SK-N-SH (cell line): ENCODE measurements at regions not wholly inside any gene's neighbourhood (a gene's known extent, or its start where the extent isn't known, plus 50 kb on each side); places are given as distances from the start of the nearest gene placed in this dataset.

Experiments
- CTCF ChIA-PET: fragments of 300-600, 350-600 bp; formaldehyde crosslinking; extraction: SDS; loops from one replicate; lab custom pipeline; 2021; lab: Yijun Ruan, JAX
- POLR2A ChIA-PET: fragments of 350-600 bp; sonication (Branson Sonifier 250); formaldehyde crosslinking; extraction: SDS; loops from one replicate; lab custom pipeline; 2020; ENCODE audit warnings: antibody characterized with exemption, inconsistent platforms; lab: Yijun Ruan, JAX
- DNase-seq: peaks from one replicate; pipeline ENCODE4 v3.0.0; 2012
- H2AFZ ChIP-seq: fragments of 200-600 bp; sonication (generic); 2 replicates; pipeline ENCODE4 v1.8.1; 2016; ENCODE audit warnings: antibody characterized with exemption, mild to moderate bottlenecking, low read depth
- H3F3A ChIP-seq: fragments of 200-600 bp; sonication (generic); replicated peaks from 2 replicates; pipeline ENCODE3; 2016; ENCODE audit warnings: antibody characterized with exemption, mild to moderate bottlenecking; ENCODE audit not compliant: insufficient read depth
- H3K27ac ChIP-seq, 2 experiments: fragments of 200-500 bp in 1 of 2; fragments of 200-600 bp in 1 of 2; sonication (Bioruptor generic) in 1 of 2; sonication (generic), shearing (Covaris generic) in 1 of 2; 2 replicates each; pipeline versions ENCODE4 v1.5.1 to v1.6.1; 2014 to 2016; ENCODE audit warnings: low read depth in 2 of 2, inconsistent platforms in 1 of 2, low read length in 1 of 2, mild to moderate bottlenecking in 1 of 2, mixed read lengths in 1 of 2
- H3K27me3 ChIP-seq: fragments of 200-600 bp; sonication (generic), shearing (Covaris generic); 2 replicates; pipeline ENCODE4 v1.6.1; 2016; ENCODE audit warnings: mixed run types; ENCODE audit not compliant: insufficient read depth
- H3K36me3 ChIP-seq, 2 experiments: fragments of 200-500 bp in 1 of 2; fragments of 200-600 bp in 1 of 2; sonication (Bioruptor generic) in 1 of 2; sonication (generic) in 1 of 2; replicated peaks in 1 of 2; 2 replicates each; pipeline versions ENCODE3 to v1.5.1; 2014 to 2016; ENCODE audit warnings: low read length in 1 of 2, mild to moderate bottlenecking in 1 of 2; ENCODE audit not compliant: insufficient read depth in 2 of 2, control insufficient read depth in 1 of 2
- H3K4me1 ChIP-seq, 2 experiments: fragments of 200-500 bp in 1 of 2; fragments of 200-600 bp in 1 of 2; sonication (Bioruptor generic) in 1 of 2; sonication (generic), shearing (Covaris generic) in 1 of 2; 2 replicates each; pipeline versions ENCODE4 v1.5.1 to v1.6.1; 2014 to 2016; ENCODE audit warnings: low read depth in 1 of 2, low read length in 1 of 2, mixed run types in 1 of 2; ENCODE audit not compliant: insufficient read depth in 2 of 2, control insufficient read depth in 1 of 2
- H3K4me2 ChIP-seq: fragments of 200-600 bp; sonication (generic), shearing (Covaris generic); 2 replicates; pipeline ENCODE4 v1.6.1; 2017; ENCODE audit warnings: mixed run types
- H3K4me3 ChIP-seq, 2 experiments: fragments of 200-500 bp in 1 of 2; fragments of 200-600 bp in 1 of 2; sonication (Bioruptor generic) in 1 of 2; sonication (generic), shearing (Covaris generic) in 1 of 2; 2 replicates each; pipeline versions ENCODE4 v1.5.1 to v1.8.1; 2014 to 2016; ENCODE audit warnings: low read depth in 2 of 2, inconsistent platforms in 1 of 2, low read length in 1 of 2, mild to moderate bottlenecking in 1 of 2, mixed read lengths in 1 of 2, moderate library complexity in 1 of 2
- H3K79me2 ChIP-seq: fragments of 200-600 bp; sonication (generic); 2 replicates; pipeline ENCODE4 v1.8.1; 2017; ENCODE audit warnings: mild to moderate bottlenecking; ENCODE audit not compliant: insufficient read depth
- H3K9ac ChIP-seq: fragments of 200-600 bp; sonication (generic); 2 replicates; pipeline ENCODE4 v1.6.1; 2017; ENCODE audit warnings: mixed run types
- H3K9me2 ChIP-seq: fragments of 200-600 bp; sonication (generic); 2 replicates; pipeline ENCODE4 v1.6.1; 2017; ENCODE audit warnings: mixed run types
- H3K9me3 ChIP-seq: fragments of 200-600 bp; sonication (generic); 2 replicates; pipeline ENCODE4 v1.6.1; 2017; ENCODE audit warnings: mixed run types, mild to moderate bottlenecking, moderate library complexity
- H4K20me1 ChIP-seq: fragments of 200-600 bp; sonication (generic); 2 replicates; pipeline ENCODE4 v1.6.1; 2017; ENCODE audit warnings: mild to moderate bottlenecking, mixed run types; ENCODE audit not compliant: insufficient read depth
- ELF1 ChIP-seq: IDR thresholded peaks from 2 replicates; pipeline ENCODE4 v1.4.0; 2012
- EP300 ChIP-seq, 2 experiments: IDR thresholded peaks; 2 replicates each; pipeline versions ENCODE4 v1.4.0 to v1.6.1; 2012; ENCODE audit warnings: borderline replicate concordance in 1 of 2, low read depth in 1 of 2, low read length in 1 of 2
- FOSL2 ChIP-seq: IDR thresholded peaks from 2 replicates; pipeline ENCODE4 v1.4.0; 2012; ENCODE audit warnings: low read depth, mild to moderate bottlenecking, moderate library complexity, borderline replicate concordance
- FOXM1 ChIP-seq: IDR thresholded peaks from 2 replicates; pipeline ENCODE4 v1.4.0; 2012; ENCODE audit warnings: low read depth, mild to moderate bottlenecking
- IRF3 ChIP-seq: fragments of 150-350 bp; IDR thresholded peaks from 2 replicates; pipeline ENCODE4 v1.6.1; 2016; ENCODE audit warnings: mild to moderate bottlenecking, low read depth, low read length
- JUND ChIP-seq: IDR thresholded peaks from 2 replicates; pipeline ENCODE4 v1.4.0; 2012
- MAX ChIP-seq: IDR thresholded peaks from 2 replicates; pipeline ENCODE4 v1.4.0; 2012; ENCODE audit warnings: low read depth
- MXI1 ChIP-seq: IDR thresholded peaks from 2 replicates; pipeline ENCODE4 v1.6.1; 2012; ENCODE audit warnings: mild to moderate bottlenecking, low read depth, low read length, improper control_type of control experiment
- NRF1 ChIP-seq: IDR thresholded peaks from 2 replicates; pipeline ENCODE4 v1.6.1; 2012; ENCODE audit warnings: low read depth, mild to moderate bottlenecking, low read length
- RAD21 ChIP-seq: IDR thresholded peaks from 2 replicates; pipeline ENCODE4 v1.6.1; 2012; ENCODE audit warnings: mild to moderate bottlenecking, low read length
- TAF1 ChIP-seq: IDR thresholded peaks from 2 replicates; pipeline ENCODE4 v1.6.1; 2012; ENCODE audit warnings: low read depth, mild to moderate bottlenecking, low read length, moderate library complexity, borderline replicate concordance
- USF2 ChIP-seq: fragments of 150-350 bp; IDR thresholded peaks from 2 replicates; pipeline ENCODE4 v1.6.1; 2017; ENCODE audit warnings: antibody characterized with exemption, low read length, low read depth, borderline replicate concordance
- YY1 ChIP-seq: IDR thresholded peaks from 2 replicates; pipeline ENCODE4 v1.4.0; 2012; ENCODE audit warnings: low read depth, mild to moderate bottlenecking
- WGBS: methylation state at CpG from one replicate; pipeline ENCODE4 v1.1.6; 2017; ENCODE audit warnings: low lambda C conversion rate; 5-methylcytosine and 5-hydroxymethylcytosine counted together
- TF ChIP-seq, protein P1 (sequence below): fragments of 200-600 bp; sonication (generic); IDR thresholded peaks from 2 replicates; pipeline ENCODE4 v1.6.1; 2017; ENCODE audit warnings: antibody characterized with exemption, mild to moderate bottlenecking, moderate library complexity
- TF ChIP-seq, protein P2 (sequence below): IDR thresholded peaks from 2 replicates; pipeline ENCODE4 v1.6.1; 2012; ENCODE audit warnings: mild to moderate bottlenecking, low read depth, low read length, moderate library complexity

DNA sequence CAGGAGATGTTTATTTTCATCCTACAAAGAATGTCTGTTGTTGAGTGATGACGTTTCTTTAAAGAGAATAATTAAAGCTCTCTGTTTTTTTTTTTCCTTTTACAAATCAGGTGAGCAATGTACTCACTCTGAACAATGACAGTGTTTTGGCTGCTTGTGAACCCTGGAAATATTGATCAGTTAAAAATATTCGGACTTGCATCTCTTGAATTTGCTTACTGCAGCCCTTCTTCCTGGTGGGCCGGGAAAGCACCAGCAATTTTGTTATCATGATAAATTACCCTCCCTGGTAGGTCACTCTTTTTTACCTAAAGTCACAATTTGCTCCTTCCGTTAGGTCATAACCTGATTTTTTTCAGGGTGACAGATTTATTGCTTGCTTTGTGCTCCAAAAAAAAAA lies 72.3 kb upstream of the NR5A2 start:
- no peak overlapping the region for H3K4me2 ChIP-seq
- ChIA-PET POLR2A (no interaction called here), CTCF (interaction anchor here (0.6 to 1.5 kb wide), 2 partner anchors 12 to 243 kb away, joined by 3 to 4 read pairs; no protein-coding TSS in a partner anchor)
- TF ChIP-seq RAD21: no peak
- TF ChIP-seq JUND: no peak
- no peak for TF ChIP-seq TAF1
- no peak for TF ChIP-seq USF2
- TF ChIP-seq YY1: no peak
- no peak for TF ChIP-seq MXI1
- TF ChIP-seq MAX: no peak
- no peak for TF ChIP-seq NRF1
- no peak for TF ChIP-seq IRF3
- TF ChIP-seq FOSL2: no peak
- TF ChIP-seq, protein P1, sequence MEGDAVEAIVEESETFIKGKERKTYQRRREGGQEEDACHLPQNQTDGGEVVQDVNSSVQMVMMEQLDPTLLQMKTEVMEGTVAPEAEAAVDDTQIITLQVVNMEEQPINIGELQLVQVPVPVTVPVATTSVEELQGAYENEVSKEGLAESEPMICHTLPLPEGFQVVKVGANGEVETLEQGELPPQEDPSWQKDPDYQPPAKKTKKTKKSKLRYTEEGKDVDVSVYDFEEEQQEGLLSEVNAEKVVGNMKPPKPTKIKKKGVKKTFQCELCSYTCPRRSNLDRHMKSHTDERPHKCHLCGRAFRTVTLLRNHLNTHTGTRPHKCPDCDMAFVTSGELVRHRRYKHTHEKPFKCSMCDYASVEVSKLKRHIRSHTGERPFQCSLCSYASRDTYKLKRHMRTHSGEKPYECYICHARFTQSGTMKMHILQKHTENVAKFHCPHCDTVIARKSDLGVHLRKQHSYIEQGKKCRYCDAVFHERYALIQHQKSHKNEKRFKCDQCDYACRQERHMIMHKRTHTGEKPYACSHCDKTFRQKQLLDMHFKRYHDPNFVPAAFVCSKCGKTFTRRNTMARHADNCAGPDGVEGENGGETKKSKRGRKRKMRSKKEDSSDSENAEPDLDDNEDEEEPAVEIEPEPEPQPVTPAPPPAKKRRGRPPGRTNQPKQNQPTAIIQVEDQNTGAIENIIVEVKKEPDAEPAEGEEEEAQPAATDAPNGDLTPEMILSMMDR: no peak
- TF ChIP-seq FOXM1: no peak
- no peak for TF ChIP-seq ELF1
- TF ChIP-seq, protein P2, sequence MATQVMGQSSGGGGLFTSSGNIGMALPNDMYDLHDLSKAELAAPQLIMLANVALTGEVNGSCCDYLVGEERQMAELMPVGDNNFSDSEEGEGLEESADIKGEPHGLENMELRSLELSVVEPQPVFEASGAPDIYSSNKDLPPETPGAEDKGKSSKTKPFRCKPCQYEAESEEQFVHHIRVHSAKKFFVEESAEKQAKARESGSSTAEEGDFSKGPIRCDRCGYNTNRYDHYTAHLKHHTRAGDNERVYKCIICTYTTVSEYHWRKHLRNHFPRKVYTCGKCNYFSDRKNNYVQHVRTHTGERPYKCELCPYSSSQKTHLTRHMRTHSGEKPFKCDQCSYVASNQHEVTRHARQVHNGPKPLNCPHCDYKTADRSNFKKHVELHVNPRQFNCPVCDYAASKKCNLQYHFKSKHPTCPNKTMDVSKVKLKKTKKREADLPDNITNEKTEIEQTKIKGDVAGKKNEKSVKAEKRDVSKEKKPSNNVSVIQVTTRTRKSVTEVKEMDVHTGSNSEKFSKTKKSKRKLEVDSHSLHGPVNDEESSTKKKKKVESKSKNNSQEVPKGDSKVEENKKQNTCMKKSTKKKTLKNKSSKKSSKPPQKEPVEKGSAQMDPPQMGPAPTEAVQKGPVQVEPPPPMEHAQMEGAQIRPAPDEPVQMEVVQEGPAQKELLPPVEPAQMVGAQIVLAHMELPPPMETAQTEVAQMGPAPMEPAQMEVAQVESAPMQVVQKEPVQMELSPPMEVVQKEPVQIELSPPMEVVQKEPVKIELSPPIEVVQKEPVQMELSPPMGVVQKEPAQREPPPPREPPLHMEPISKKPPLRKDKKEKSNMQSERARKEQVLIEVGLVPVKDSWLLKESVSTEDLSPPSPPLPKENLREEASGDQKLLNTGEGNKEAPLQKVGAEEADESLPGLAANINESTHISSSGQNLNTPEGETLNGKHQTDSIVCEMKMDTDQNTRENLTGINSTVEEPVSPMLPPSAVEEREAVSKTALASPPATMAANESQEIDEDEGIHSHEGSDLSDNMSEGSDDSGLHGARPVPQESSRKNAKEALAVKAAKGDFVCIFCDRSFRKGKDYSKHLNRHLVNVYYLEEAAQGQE: no peak
- TF ChIP-seq EP300 (IDR thresholded peaks at IDR 0.05; ENCODE audit: borderline replicate concordance in 1 of 2, low read depth in 1 of 2, low read length in 1 of 2): no peak
- H3K9me3 ChIP-seq: no peaks in the 10 kb centered on the region
- no peak for DNase-seq
- no peaks in the 10 kb centered on the region for H4K20me1 ChIP-seq
- H3K79me2 ChIP-seq: no peaks in the 10 kb centered on the region
- H2AFZ ChIP-seq: no peak overlapping the region
- H3K9me2 ChIP-seq: no peaks in the 10 kb centered on the region
- no peaks in the 10 kb centered on the region for H3F3A ChIP-seq
- no peaks in the 10 kb centered on the region for H3K4me1 ChIP-seq
- WGBS: 56% methylated on average over 4 of the region's 4 CpGs
- no peak overlapping the region for H3K4me3 ChIP-seq
- no peak overlapping the region for H3K27ac ChIP-seq
- H3K27me3 ChIP-seq: no peaks in the 10 kb centered on the region
- H3K36me3 ChIP-seq: no peaks in the 10 kb centered on the region
- no peak overlapping the region for H3K9ac ChIP-seq
